ENCODE measurements at regions not wholly inside any gene's neighbourhood (a gene's known extent, or its start where the extent isn't known, plus 50 kb on each side); places are given as distances from the start of the nearest gene placed in this dataset.

- TF ChIP-seq POLR2A (IDR thresholded peaks at IDR 0.05; ENCODE audit: low read length) = no peak
- no peak for TF ChIP-seq GATA1 (IDR thresholded peaks at IDR 0.05; ENCODE audit: low read depth, low read length)
These were observed 460.2 kb downstream of the GABRG1 start for GRCh38 chr4:45663628-45664081.
